K562 (cell line): ENCODE measurements at regions not wholly inside any gene's neighbourhood (a gene's known extent, or its start where the extent isn't known, plus 50 kb on each side); places are given as distances from the start of the nearest gene placed in this dataset.

Experiments used
- JUN ChIP-seq, 2 experiments: sonication (generic) in 1 of 2; formaldehyde crosslinking in 1 of 2; IDR thresholded peaks; 2 replicates each; pipeline versions ENCODE4 v1.6.1 to v1.8.0; 2012 to 2022; ENCODE audit warnings: borderline replicate concordance in 2 of 2, mild to moderate bottlenecking in 2 of 2, improper control_type of control experiment in 1 of 2, low read depth in 1 of 2, low read length in 1 of 2, missing genetic modification reagents in 1 of 2
- MYNN ChIP-seq, 2 experiments: sonication (generic); formaldehyde crosslinking in 1 of 2; IDR thresholded peaks; 2 replicates each; pipeline versions ENCODE4 v1.5.0 to v1.6.1; 2016 to 2020; ENCODE audit warnings: antibody characterized with exemption in 1 of 2, missing genetic modification reagents in 1 of 2
- NCOA4 ChIP-seq: fragments of 450-650 bp; IDR thresholded peaks from 2 replicates; pipeline ENCODE4 v1.6.1; 2018; ENCODE audit warnings: mild to moderate bottlenecking; ENCODE audit not compliant: partially characterized antibody
- TBP ChIP-seq: optimal IDR thresholded peaks from 2 replicates; pipeline ENCODE3; 2011; ENCODE audit warnings: low read depth, low read length, improper control_type of control experiment
- THRA ChIP-seq: fragments of 450-650 bp; IDR thresholded peaks from 2 replicates; pipeline ENCODE4 v1.6.1; 2017; ENCODE audit warnings: mild to moderate bottlenecking, moderate library complexity
- ZC3H11A ChIP-seq: IDR thresholded peaks from 2 replicates; pipeline ENCODE4 v1.6.1; 2012; ENCODE audit warnings: low read depth, low read length, improper control_type of control experiment
- ZNF609 ChIP-seq: sonication (generic); formaldehyde crosslinking; IDR thresholded peaks from 2 replicates; pipeline ENCODE4 v1.8.1; 2023; ENCODE audit warnings: missing genetic modification reagents, mild to moderate bottlenecking, borderline replicate concordance

- TF ChIP-seq ZC3H11A (no peak), MYNN (IDR thresholded peaks at IDR 0.05) (no peak), MYNN (CRISPR knock-in tag; IDR thresholded peaks at IDR 0.05) (no peak), JUN (IDR thresholded peaks at IDR 0.05; ENCODE audit: borderline replicate concordance, low read depth, low read length) (no peak), JUN (CRISPR knock-in tag; IDR thresholded peaks at IDR 0.05; ENCODE audit: borderline replicate concordance) (no peak), NCOA4 (no peak), THRA (no peak), ZNF609 (no peak), TBP (no peak)
These were observed 56.7 kb upstream of the GRIN3A start for GRCh38 chr9:101795147-101795546.
